Fibroblast of lung (primary cell): ENCODE measurements at regions not wholly inside any gene's neighbourhood (a gene's known extent, or its start where the extent isn't known, plus 50 kb on each side); places are given as distances from the start of the nearest gene placed in this dataset.

ENCODE experiments used
- DNase-seq, 2 donors: peaks; one replicate each; pipeline versions ENCODE4 v3.0.0 to v3.0.0-alpha.2; 2010; ENCODE audit warnings: low read depth in 2 of 2
- H2AFZ ChIP-seq: 2 replicates; pipeline ENCODE4 v1.5.1; 2012; ENCODE audit warnings: low read length, control low read depth, inconsistent platforms
- H3K27ac ChIP-seq: 2 replicates; pipeline ENCODE4 v1.5.1; 2011; ENCODE audit warnings: low read length, control low read depth; ENCODE audit not compliant: insufficient read depth
- H3K27me3 ChIP-seq: 2 replicates; pipeline ENCODE4 v1.5.1; 2011; ENCODE audit warnings: mild to moderate bottlenecking, low read length; ENCODE audit not compliant: control insufficient read depth, insufficient read depth
- H3K36me3 ChIP-seq: 2 replicates; pipeline ENCODE4 v1.5.1; 2011; ENCODE audit warnings: low read length; ENCODE audit not compliant: control insufficient read depth, insufficient read depth
- H3K4me1 ChIP-seq: 2 replicates; pipeline ENCODE4 v1.5.1; 2011; ENCODE audit warnings: low read length; ENCODE audit not compliant: control insufficient read depth, insufficient read depth; ENCODE audit errors: extremely low read depth
- H3K4me2 ChIP-seq: 2 replicates; pipeline ENCODE4 v1.5.1; 2011; ENCODE audit warnings: low read length, control low read depth; ENCODE audit not compliant: insufficient read depth; ENCODE audit errors: extremely low read depth
- H3K4me3 ChIP-seq, 4 experiments: fragments of 200-600 bp in 1 of 4; sonication (generic) in 1 of 4; replicated peaks in 1 of 4; 2 replicates each; pipeline ENCODE4 v1.5.1; 2011 to 2016; ENCODE audit warnings: low read length in 4 of 4, low read depth in 3 of 4, mild to moderate bottlenecking in 3 of 4, control low read depth in 2 of 4, inconsistent platforms in 1 of 4, mixed read lengths in 1 of 4; ENCODE audit not compliant: insufficient read depth in 1 of 4; ENCODE audit errors: control extremely low read depth in 1 of 4
- H3K79me2 ChIP-seq: 2 replicates; pipeline ENCODE4 v1.5.1; 2012; ENCODE audit warnings: mild to moderate bottlenecking, low read length, inconsistent platforms; ENCODE audit not compliant: control insufficient read depth, insufficient read depth
- H3K9ac ChIP-seq: 2 replicates; pipeline ENCODE4 v1.5.1; 2011; ENCODE audit warnings: mild to moderate bottlenecking, low read length, control low read depth; ENCODE audit not compliant: insufficient read depth
- H3K9me3 ChIP-seq: 2 replicates; pipeline ENCODE4 v1.5.1; 2012; ENCODE audit warnings: low read depth, low read length; ENCODE audit not compliant: control insufficient read depth, insufficient read depth
- H4K20me1 ChIP-seq: 2 replicates; pipeline ENCODE4 v1.5.1; 2011; ENCODE audit warnings: low read length; ENCODE audit not compliant: control insufficient read depth, insufficient read depth; ENCODE audit errors: extremely low read depth
- CTCF ChIP-seq, 2 donors: IDR thresholded peaks in 1 of 2; conservative IDR thresholded peaks in 1 of 2; 1 replicate in 1 of 2; 2 replicates in 1 of 2; pipeline ENCODE4 v1.5.1; 2011 to 2012; ENCODE audit warnings: low read length in 2 of 2, control low read depth in 1 of 2, inconsistent platforms in 1 of 2, low read depth in 1 of 2, mild to moderate bottlenecking in 1 of 2
- EZH2 ChIP-seq: IDR thresholded peaks from 2 replicates; pipeline ENCODE4 v1.5.1; 2012; ENCODE audit warnings: low read length, control low read depth, mild to moderate bottlenecking; ENCODE audit errors: missing control alignments

DNA sequence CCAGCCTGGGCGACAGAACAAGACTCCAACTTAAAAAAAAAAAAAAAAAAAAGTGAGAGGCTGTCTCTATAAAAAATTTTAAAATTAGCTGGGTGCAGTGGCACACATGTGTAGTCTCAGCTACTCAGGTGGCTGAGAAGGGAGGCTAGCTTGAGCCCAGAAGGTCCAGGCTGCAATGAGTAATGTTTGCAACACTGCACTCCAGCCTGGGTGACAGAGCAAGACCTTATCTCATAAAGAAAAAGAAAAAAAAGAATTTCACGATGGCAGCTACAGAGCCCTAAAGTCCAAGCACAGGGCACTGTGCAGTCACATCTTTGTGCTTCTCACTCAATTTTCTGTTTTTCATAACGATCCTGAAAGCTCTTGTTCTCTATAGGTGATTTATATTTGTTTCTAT is 209.5 kb upstream of the KCTD7 start:
- H3K36me3 ChIP-seq, result no peaks in the 10 kb centered on the region
- no peaks in the 10 kb centered on the region for H4K20me1 ChIP-seq
- H3K9ac ChIP-seq, result no peak overlapping the region
- no peaks in the 10 kb centered on the region for H3K4me1 ChIP-seq
- DNase-seq, result no peak
- H3K27ac ChIP-seq, result no peak overlapping the region
- no peak overlapping the region for H3K4me2 ChIP-seq
- H3K4me3 ChIP-seq, result no peak overlapping the region
- no peaks in the 10 kb centered on the region for H3K27me3 ChIP-seq
- no peaks in the 10 kb centered on the region for H3K79me2 ChIP-seq
- no peak overlapping the region for H2AFZ ChIP-seq
- H3K9me3 ChIP-seq, result no peaks in the 10 kb centered on the region
- TF ChIP-seq CTCF (conservative IDR thresholded peaks at IDR 0.05 in 1 of 2, IDR thresholded peaks at IDR 0.05 in 1 of 2; ENCODE audit: low read depth in 1 of 2, low read length in 2 of 2) (no peak), EZH2 (no peak)

DNA sequence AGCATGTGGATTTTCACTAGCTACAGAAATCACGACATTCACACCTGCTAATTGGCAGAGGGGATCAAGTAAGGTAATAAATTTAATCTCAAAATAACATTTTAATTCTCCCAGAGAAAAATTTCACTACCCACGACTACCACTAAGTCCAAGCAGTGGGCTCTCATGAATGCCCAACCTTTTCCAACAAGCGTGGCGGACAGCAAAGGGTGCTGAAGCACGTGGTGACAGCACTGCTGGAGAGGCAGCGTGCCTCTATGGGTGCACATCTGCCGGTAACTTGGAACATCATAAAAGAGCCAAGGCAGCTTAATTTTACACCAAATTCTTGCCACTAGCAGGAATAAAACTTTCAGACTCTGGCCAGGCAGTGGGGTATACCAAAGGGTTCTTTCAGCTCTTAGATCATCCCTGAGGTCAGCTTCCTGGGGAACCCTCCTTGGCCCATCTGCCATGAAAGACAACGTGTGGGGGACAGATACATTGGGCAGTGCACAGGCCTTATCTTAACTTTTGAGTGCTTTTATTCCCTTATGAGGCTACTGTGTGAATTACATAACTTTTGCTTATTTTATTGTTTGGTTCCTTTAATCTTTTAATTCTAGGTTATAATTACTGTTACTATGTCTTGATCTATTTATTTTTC is 206.7 kb upstream of the KCTD7 start:
- H3K27ac ChIP-seq, result no peak overlapping the region
- no peak overlapping the region for H3K4me2 ChIP-seq
- H3K9ac ChIP-seq, result no peak overlapping the region
- H2AFZ ChIP-seq, result no peak overlapping the region
- H3K4me1 ChIP-seq, result no peaks in the 10 kb centered on the region
- H3K4me3 ChIP-seq, result no peak overlapping the region
- H3K9me3 ChIP-seq, result no peaks in the 10 kb centered on the region
- H3K27me3 ChIP-seq, result no peaks in the 10 kb centered on the region
- TF ChIP-seq CTCF (conservative IDR thresholded peaks at IDR 0.05 in 1 of 2, IDR thresholded peaks at IDR 0.05 in 1 of 2; ENCODE audit: low read depth in 1 of 2, low read length in 2 of 2) (no peak), EZH2 (no peak)
- DNase-seq, result no peak
- H3K79me2 ChIP-seq, result no peaks in the 10 kb centered on the region
- no peaks in the 10 kb centered on the region for H4K20me1 ChIP-seq
- H3K36me3 ChIP-seq, result no peaks in the 10 kb centered on the region

- Histone ChIP-seq H3K4me1 (no peaks in the 10 kb centered on the region), H3K36me3 (no peaks in the 10 kb centered on the region), H3K79me2 (no peaks in the 10 kb centered on the region), H3K4me3 (no peak overlapping the region), H4K20me1 (no peaks in the 10 kb centered on the region), H2AFZ (no peak overlapping the region), H3K4me2 (no peak overlapping the region), H3K27me3 (no peaks in the 10 kb centered on the region), H3K9me3 (no peaks in the 10 kb centered on the region), H3K27ac (no peak overlapping the region), H3K9ac (no peak overlapping the region)
- TF ChIP-seq CTCF (conservative IDR thresholded peaks at IDR 0.05 in 1 of 2, IDR thresholded peaks at IDR 0.05 in 1 of 2; ENCODE audit: low read depth in 1 of 2, low read length in 2 of 2), result no peak
- TF ChIP-seq EZH2, result no peak
- DNase-seq, result no peak
Observed at GRCh38 chr7:66423729-66424128, 205.0 kb upstream of the KCTD7 start.
